ENCODE measurements at regions not wholly inside any gene's neighbourhood (a gene's known extent, or its start where the extent isn't known, plus 50 kb on each side); places are given as distances from the start of the nearest gene placed in this dataset.

DNA sequence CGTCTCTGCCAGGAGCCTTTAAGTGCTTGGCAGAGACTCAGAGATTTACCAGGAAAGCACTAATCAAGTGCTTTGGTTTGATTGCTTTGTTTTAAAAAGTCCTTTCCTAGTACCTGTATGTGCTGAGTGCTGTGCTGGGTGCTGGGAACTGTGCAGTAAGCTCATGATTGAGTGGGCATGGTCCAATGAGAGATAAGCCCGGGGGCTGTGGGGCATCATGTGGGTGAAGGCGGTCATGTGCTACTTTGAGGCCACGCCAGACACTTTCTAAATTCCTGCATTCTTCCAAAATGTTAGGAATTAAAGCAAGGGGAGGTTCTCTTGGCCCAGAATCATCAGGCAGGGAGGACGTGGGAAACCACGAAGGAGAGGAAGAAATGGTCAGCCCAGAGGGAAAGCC is 109.0 kb downstream of the ACAA2 start:
- TF ChIP-seq POLR2A (IDR thresholded peaks at IDR 0.05; ENCODE audit: low read length) (no peak), GATA1 (IDR thresholded peaks at IDR 0.05; ENCODE audit: low read depth, low read length) (no peak)
